Upper lobe of left lung (tissue), 6 donors: ENCODE measurements at regions not wholly inside any gene's neighbourhood (a gene's known extent, or its start where the extent isn't known, plus 50 kb on each side); places are given as distances from the start of the nearest gene placed in this dataset.
"Not testable (repeated sequence)": the region's sequence is repeated elsewhere in the genome, so short reads cannot be mapped to it uniquely, and the experiment has no call there.

ENCODE experiments used
- ATAC-seq, 2 donors: fragments of 200-7000 bp; cut with Tn5 transposase; one replicate each; pipeline ENCODE4 v1.9.1; 2022; ENCODE audit warnings: mild to moderate bottlenecking in 2 of 2, moderate library complexity in 2 of 2; ENCODE audit not compliant: low FRiP score in 2 of 2
- DNase-seq, 2 donors: peaks; one replicate each; pipeline ENCODE4 v3.0.0-alpha.2; 2019 to 2020
- H3K27ac ChIP-seq, 4 donors: fragments of 200-600 bp; sonication (generic); one replicate each; pipeline ENCODE4 v1.5.1; 2016 to 2019
- H3K27me3 ChIP-seq, 4 donors: fragments of 200-600 bp; sonication (generic); one replicate each; pipeline ENCODE4 v1.5.1; 2017 to 2019
- H3K36me3 ChIP-seq, 4 donors: fragments of 200-600 bp; sonication (generic); one replicate each; pipeline ENCODE4 v1.5.1; 2016 to 2019
- H3K4me1 ChIP-seq, 4 donors: fragments of 200-600 bp; sonication (generic); one replicate each; pipeline ENCODE4 v1.5.1; 2018 to 2019
- H3K4me3 ChIP-seq, 4 donors: fragments of 200-600 bp; sonication (generic); one replicate each; pipeline ENCODE4 v1.5.1; 2017 to 2019; ENCODE audit warnings: mild to moderate bottlenecking in 2 of 4, moderate library complexity in 1 of 4
- H3K9me3 ChIP-seq, 4 donors: fragments of 200-600 bp; sonication (generic); one replicate each; pipeline ENCODE4 v1.5.1; 2018 to 2019
- EP300 ChIP-seq, 4 donors: sonication (generic); formaldehyde crosslinking; IDR thresholded peaks; one replicate each; pipeline ENCODE4 v1.5.1; 2017; ENCODE audit warnings: antibody characterized with exemption in 4 of 4, control low read depth in 2 of 4
- POLR2A ChIP-seq, 4 donors: fragments of 450-650 bp; IDR thresholded peaks; one replicate each; pipeline ENCODE4 v1.5.1; 2016 to 2017; ENCODE audit warnings: antibody characterized with exemption in 4 of 4, mild to moderate bottlenecking in 2 of 4
- POLR2AphosphoS5 ChIP-seq, 2 donors: sonication (generic); formaldehyde crosslinking; IDR thresholded peaks; one replicate each; pipeline ENCODE4 v1.5.1; 2017; ENCODE audit warnings: antibody characterized with exemption in 2 of 2
- WGBS, 2 donors: methylation state at CpG; one replicate each; pipeline ENCODE4 v1.1.5; 2017 to 2018; 5-methylcytosine and 5-hydroxymethylcytosine counted together
- TF ChIP-seq, protein P1 (sequence below), 6 experiments: fragments of 450-650 bp in 4 of 6; fragments of 200-600 bp in 2 of 6; sonication (generic) in 2 of 6; IDR thresholded peaks; one replicate each; pipeline ENCODE4 v1.5.1; 2016 to 2019; ENCODE audit warnings: antibody characterized with exemption in 6 of 6
- donor health status: DM: no; HTN: no; CAD: no; lungs with moderate emphysema.
- donor health status: DM: no; HTN: yes; CAD: no; lungs with severe emphysema.

DNA sequence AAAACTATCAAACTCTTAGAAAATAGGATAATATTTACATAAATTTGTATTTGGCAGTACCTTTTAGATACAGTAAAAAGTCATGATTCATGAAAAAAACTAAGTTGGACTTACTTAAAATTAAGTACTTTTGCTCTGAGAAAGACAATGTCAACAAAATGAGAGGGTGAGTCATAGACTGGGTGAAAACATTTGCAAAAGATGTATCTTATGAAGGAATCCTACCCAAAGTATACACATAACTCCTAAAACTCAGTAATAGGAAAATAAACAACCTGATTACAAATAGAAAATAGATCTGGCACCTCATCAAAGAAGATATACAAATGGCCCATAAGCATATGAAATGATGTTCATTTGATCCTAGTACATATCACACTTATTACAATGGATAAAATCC lies 1154.6 kb downstream of the JRKL start:
- Histone ChIP-seq H3K4me1 (no peaks in the 10 kb centered on the region), H3K27me3 (no peaks in the 10 kb centered on the region), H3K27ac (no peak overlapping the region), H3K36me3 (no peaks in the 10 kb centered on the region), H3K9me3 (no peaks in the 10 kb centered on the region), H3K4me3 (no peak overlapping the region)
- no peak for TF ChIP-seq POLR2AphosphoS5 (IDR thresholded peaks at IDR 0.05)
- TF ChIP-seq, protein P1, sequence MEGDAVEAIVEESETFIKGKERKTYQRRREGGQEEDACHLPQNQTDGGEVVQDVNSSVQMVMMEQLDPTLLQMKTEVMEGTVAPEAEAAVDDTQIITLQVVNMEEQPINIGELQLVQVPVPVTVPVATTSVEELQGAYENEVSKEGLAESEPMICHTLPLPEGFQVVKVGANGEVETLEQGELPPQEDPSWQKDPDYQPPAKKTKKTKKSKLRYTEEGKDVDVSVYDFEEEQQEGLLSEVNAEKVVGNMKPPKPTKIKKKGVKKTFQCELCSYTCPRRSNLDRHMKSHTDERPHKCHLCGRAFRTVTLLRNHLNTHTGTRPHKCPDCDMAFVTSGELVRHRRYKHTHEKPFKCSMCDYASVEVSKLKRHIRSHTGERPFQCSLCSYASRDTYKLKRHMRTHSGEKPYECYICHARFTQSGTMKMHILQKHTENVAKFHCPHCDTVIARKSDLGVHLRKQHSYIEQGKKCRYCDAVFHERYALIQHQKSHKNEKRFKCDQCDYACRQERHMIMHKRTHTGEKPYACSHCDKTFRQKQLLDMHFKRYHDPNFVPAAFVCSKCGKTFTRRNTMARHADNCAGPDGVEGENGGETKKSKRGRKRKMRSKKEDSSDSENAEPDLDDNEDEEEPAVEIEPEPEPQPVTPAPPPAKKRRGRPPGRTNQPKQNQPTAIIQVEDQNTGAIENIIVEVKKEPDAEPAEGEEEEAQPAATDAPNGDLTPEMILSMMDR (IDR thresholded peaks at IDR 0.05): no peak
- ATAC-seq: no peak
- DNase-seq: no peak

DNA sequence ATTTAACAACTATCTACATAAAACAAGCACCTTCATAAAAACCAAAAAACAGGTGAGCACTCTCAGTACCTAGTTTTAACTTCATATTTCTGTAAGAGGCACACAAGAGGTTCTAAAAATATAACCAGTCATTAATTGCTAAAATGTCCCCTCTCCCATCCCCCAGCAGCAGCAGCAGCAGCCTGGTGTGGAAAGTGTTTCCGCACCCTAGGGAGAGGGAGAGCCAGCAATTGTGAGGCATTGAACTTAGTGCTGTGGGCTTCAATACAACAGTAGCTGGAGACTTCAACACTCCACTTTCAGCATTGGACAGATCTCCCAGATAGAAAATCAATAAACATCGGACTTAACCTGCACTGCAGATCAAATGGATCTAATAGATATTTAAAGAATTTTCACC lies 1158.5 kb downstream of the JRKL start:
- H3K27ac ChIP-seq: no peak overlapping the region
- H3K4me3 ChIP-seq: no peak overlapping the region
- no peaks in the 10 kb centered on the region for H3K36me3 ChIP-seq
- H3K4me1 ChIP-seq: no peaks in the 10 kb centered on the region
- H3K9me3 ChIP-seq: no peaks in the 10 kb centered on the region
- no peak for ATAC-seq
- TF ChIP-seq EP300 (IDR thresholded peaks at IDR 0.05) (no peak), POLR2AphosphoS5 (IDR thresholded peaks at IDR 0.05) (no peak), POLR2A (IDR thresholded peaks at IDR 0.05) (no peak)
- TF ChIP-seq, protein P1 (IDR thresholded peaks at IDR 0.05): no peak
- WGBS, 2 donors: 80 to 83% methylated on average over 2 of the region's 2 CpGs
- no peak for DNase-seq
- no peaks in the 10 kb centered on the region for H3K27me3 ChIP-seq

DNA sequence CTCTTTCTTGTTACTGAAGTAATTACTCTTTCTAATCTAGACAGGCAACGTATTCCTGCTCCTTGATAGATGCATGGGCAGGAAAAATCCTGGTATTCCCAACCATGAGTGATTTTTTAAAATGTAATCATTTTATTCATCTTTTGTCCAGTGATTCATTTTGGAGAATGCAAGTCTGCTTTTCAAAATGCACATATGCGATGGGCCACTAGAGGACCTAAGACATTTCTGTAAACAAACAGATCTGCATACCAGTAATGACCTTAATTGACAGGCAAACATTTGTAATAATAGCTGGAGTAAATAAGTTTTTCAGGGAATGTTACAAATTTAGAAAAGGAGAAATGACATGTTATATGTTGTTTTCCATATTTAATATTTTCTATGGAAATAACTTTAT lies 1167.6 kb downstream of the JRKL start:
- Histone ChIP-seq H3K27ac (no peak overlapping the region), H3K4me3 (no peak overlapping the region), H3K9me3 (no peaks in the 10 kb centered on the region), H3K36me3 (no peaks in the 10 kb centered on the region), H3K27me3 (no peaks in the 10 kb centered on the region), H3K4me1 (no peaks in the 10 kb centered on the region)
- ATAC-seq (no peak), DNase-seq (no peak)
- WGBS, 2 donors: 61 to 72% methylated on average over 2 of the region's 2 CpGs
- no peak for TF ChIP-seq POLR2A (IDR thresholded peaks at IDR 0.05)
- TF ChIP-seq, protein P1 (IDR thresholded peaks at IDR 0.05): no peak
- no peak for TF ChIP-seq POLR2AphosphoS5 (IDR thresholded peaks at IDR 0.05)
- no peak for TF ChIP-seq EP300 (IDR thresholded peaks at IDR 0.05)

DNA sequence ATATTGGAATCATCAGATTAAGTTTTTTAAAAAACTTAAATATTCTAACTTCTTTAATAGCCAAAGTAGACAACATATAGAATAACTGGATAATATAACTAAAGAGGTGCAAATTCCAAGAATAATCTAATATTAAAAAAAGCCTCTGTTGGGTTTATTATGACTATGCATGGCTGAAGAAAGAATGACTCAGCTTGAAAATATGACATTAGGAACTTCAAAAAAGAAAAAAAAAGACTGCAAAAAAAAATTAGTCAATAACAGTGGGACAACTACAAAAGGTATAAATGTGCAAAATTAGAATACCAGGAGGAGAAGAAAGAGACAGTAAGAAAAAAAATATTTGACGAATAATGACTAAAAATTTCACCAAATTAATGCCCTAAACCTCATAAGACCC lies 1178.0 kb downstream of the JRKL start:
- WGBS, 2 donors: 84 to 94% methylated on average over 1 of the region's 1 CpG
- ATAC-seq (no peak), DNase-seq (no peak)
- Histone ChIP-seq H3K36me3 (no peaks in the 10 kb centered on the region), H3K27ac (no peak overlapping the region), H3K4me1 (no peaks in the 10 kb centered on the region), H3K27me3 (no peaks in the 10 kb centered on the region), H3K9me3 (no peaks in the 10 kb centered on the region), H3K4me3 (no peak overlapping the region)
- no peak for TF ChIP-seq EP300 (IDR thresholded peaks at IDR 0.05)
- TF ChIP-seq, protein P1 (IDR thresholded peaks at IDR 0.05): no peak
- TF ChIP-seq POLR2AphosphoS5 (IDR thresholded peaks at IDR 0.05): no peak
- no peak for TF ChIP-seq POLR2A (IDR thresholded peaks at IDR 0.05)

DNA sequence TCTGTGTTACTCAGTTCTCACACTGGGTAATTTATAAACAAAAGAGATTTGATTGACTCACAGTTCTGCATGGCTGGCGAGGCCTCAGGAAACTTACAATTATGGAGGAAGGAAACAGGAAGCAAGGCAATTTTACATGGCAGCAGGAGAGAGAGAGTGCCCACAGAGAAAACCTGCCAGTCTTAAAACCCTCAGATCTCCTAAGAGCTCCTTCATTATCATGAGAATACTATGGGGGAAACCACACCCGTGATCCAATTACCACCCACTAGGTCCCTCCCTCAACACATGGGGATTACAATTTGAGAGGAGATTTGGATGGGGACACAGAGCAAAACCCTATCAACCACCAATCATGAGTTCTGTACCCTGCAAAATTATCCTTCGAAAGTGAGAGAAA lies 1180.8 kb downstream of the JRKL start:
- no peaks in the 10 kb centered on the region for H3K27me3 ChIP-seq
- H3K9me3 ChIP-seq: no peaks in the 10 kb centered on the region
- H3K4me1 ChIP-seq: no peaks in the 10 kb centered on the region
- H3K36me3 ChIP-seq: no peaks in the 10 kb centered on the region
- 51 to 52% methylated on average over 3 of the region's 3 CpGs for WGBS, 2 donors
- no peak overlapping the region for H3K27ac ChIP-seq
- TF ChIP-seq, protein P1 (IDR thresholded peaks at IDR 0.05): no peak
- no peak for TF ChIP-seq POLR2A (IDR thresholded peaks at IDR 0.05)
- no peak for TF ChIP-seq POLR2AphosphoS5 (IDR thresholded peaks at IDR 0.05)
- no peak for TF ChIP-seq EP300 (IDR thresholded peaks at IDR 0.05)
- DNase-seq (no peak), ATAC-seq (no peak)
- H3K4me3 ChIP-seq: no peak overlapping the region

DNA sequence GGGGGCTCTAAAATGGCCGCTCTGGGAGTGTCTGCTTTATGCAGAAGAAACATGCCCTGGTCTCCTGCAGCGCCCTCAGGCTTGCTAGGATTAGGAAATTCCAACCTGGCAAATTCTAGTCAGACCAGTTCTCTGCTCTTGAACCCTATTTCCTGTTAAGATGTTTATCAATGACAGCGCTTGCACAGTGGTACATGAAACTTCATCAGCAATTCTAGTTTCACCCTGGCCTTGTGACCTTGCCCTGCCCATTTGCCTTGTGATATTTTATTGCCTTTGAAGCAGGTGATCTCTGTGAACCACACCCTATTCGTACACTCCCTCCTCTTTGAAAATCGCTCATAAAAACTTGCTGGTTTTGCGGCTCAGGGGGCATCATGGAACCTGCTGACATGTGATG lies 1184.0 kb downstream of the JRKL start:
- H3K27me3 ChIP-seq, H3K9me3 ChIP-seq, H3K4me1 ChIP-seq, H3K27ac ChIP-seq, DNase-seq, H3K4me3 ChIP-seq, ATAC-seq, H3K36me3 ChIP-seq: not testable (repeated sequence)
- 77 to 84% methylated on average over 6 of the region's 6 CpGs for WGBS, 2 donors
